ENCODE measurements at regions not wholly inside any gene's neighbourhood (a gene's known extent, or its start where the extent isn't known, plus 50 kb on each side); places are given as distances from the start of the nearest gene placed in this dataset.

DNA sequence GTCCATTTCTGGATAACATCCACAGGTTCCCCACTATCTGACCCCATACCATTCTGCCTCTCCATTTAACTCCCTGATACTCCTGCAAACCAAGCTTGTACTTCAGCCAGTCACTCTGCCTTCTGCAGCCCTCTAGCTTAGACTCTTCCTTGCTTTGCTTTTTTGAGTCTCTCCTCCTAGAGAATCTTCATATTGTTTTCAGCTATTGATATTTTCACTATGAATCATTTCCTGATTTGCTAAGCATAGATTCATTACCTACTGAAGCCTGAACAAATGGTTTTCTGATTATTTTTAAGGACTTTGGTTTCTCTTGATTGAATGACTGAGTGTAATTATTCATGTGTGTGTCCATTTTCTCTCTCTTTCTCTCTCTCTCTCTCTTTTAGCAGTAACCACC, 2102.3 kb upstream of the CELF4 start:
- no peak for DNase-seq (ENCODE audit: low read depth)

DNA sequence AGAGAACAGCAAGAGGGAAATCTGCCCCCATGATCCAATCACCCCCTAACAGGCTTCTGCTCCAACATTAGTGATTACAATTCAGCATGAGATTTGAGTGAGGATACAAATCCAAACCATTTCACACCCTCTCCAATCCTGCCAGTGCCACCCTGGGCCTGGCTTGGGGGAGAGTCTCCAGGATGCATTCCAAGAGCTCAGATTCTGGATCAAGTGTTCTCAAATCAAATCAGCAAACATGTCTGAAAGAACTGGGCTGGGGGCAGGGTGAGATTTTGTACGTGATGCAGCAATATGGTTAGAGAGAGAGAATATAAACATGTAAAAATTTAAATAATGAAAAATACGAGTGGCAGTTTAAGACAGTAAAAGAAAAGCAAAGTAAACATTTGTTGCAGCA, 2100.9 kb upstream of the CELF4 start:
- DNase-seq (ENCODE audit: low read depth): no peak

DNA sequence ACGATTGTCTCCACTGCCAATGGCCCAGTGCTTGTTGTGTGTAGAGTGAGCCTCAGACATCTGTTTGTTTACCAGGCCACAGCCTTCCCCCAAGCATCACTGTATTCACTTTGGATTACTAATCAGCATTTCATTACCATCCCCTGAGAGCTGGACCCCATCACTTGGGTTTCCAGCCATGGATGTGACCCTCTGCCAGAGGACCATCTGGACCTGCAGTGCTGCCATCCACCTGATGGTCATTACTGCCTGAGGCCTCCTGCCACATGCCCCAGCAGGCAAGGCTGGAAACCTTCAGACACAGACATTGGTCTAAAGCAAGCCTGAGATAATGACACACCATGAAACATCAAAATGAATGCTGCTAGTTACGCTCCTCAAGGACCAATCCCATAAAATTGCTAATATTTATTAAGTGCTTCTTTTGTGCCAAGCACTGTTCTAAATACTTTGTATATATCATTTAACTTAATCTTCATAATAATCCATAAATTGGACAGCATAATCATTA, 2096.3 kb upstream of the CELF4 start:
- no peak for DNase-seq (ENCODE audit: low read depth)

DNA sequence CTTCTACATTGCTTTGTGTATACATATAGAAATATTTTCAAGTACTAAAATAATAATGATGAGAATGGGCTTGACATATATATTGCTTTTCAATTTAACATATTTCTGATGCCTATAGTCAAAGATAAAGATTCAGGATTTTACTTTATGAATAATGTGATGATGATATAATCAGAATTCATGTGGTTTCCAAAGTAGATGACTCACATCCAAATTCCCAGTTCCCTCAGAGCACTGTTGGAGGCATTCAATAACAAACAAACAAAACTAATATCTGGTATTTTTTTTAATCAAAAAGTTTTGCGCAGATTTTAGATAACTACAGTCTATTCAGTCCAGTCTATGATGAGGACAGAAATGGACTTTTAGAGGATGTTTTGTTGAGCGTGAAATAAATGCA, 2094.5 kb upstream of the CELF4 start:
- DNase-seq (ENCODE audit: low read depth): no peak

DNA sequence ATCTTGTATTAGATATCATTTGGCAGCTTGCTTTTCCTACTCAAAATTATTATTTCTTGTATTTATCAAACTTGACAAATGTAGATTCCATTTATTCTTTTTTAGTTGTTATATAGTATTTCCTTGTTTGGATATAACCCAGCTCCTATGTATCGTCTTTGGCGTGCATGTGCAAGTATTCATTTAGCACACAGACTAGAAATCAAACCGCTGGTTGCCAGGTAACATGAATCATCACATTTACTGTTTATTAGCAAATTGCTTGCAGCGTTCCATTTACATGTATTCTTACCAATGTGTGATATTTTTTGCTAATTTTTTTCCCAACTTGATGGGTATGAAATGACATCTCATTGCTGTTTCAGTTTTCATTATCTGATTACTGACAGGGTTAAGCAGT, 2089.7 kb upstream of the CELF4 start:
- DNase-seq (ENCODE audit: low read depth): no peak

DNA sequence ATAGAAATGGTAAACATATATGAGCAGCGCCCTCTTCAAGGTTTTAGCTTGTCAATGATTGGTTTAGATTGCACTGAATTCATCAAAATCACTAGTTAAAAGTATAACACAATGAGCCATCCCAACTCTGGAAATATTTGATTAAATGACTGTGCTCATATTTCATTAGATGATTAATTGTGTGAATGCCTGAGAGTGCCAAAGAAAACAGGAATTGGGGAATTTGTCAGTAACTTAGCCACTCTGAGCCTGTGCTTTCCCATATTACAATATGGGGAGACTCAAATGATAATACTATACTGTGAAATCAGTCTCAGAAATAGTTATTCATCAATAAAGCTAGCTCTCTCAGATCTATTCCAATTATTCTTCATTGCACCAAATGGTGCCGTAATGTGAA, 2087.6 kb upstream of the CELF4 start:
- DNase-seq (ENCODE audit: low read depth): no peak

DNA sequence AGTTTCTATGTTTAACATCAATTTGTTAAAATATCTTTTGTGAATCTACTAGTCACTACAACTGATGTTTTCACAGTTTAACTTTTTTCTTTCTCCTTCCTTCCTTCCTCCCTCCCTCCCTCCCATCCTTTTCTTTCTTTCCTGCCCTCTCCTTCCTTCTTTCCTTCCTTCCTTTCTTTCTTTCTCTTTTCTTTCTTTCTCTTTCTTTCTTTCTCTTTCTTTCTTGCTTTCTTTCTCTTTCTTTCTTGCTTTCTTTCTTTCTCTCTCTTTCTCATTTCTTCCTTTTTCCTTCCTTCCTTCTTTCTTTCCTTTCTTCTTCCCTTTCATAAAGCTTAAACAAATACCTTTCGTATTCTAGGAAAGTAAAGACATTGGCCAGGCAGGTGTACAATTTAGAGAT, 2083.0 kb upstream of the CELF4 start:
- DNase-seq (ENCODE audit: low read depth): no peak

DNA sequence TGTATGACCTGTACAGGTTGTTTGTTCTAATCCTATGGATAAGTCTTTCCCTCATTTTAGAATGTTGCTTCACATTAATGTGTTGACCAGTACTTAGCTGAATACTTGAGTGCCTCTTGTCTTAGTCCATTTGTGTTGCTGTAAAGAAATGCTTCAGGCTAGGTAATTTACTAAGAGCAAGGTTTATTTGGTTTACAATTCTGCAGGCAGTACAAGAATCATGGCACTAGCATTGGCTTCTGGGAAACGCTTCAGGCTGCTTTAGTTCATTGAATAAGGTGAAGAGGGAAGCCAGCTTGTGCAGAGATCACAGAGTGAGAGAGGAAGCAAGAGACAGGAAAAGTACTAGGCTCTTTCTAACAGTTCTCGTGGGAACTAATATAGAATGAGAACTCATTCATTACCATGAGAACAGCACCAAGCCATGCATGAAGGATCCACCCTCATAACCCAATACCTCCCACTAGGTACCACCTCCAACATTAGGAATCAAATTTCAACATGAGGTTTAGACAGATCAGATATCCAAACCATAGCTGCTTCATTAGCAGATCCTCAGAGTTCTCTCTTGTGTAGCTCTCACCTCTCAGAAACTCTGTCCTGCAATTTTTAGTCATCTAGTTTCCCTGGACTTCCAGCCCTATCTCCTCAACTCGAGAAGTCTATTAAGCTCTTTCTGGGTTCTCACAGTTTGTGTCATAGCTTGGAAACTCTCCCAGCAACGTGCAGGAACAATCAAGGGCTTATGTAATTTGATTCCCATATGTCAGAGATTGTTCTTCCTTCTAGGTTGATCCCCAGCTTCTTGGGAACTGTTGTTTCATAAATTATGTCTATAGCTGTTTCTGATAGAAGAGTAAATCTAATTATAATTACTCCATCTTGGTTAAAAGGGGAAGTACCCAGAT, 2082.3 kb upstream of the CELF4 start:
- no peak for DNase-seq (ENCODE audit: low read depth)

DNA sequence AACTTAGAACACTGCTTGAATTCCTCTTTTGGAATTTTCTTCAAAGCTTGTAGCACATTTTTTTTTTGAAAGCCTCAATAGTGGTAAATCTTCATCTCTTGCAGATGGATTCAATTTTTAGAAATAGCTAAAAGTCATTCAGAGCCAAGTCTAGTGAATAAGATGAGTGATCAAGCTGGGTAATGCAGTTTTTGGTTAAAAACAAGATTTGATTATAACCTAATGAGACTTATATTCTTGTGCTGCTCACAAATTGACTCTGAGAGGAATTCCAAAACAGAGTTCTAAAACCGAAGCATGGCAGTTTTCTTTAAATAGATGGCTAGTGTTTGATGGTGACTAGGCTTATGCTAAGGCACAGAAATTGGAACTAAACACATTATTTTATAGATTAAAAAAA, 2072.6 kb upstream of the CELF4 start:
- DNase-seq (ENCODE audit: low read depth): no peak

DNA sequence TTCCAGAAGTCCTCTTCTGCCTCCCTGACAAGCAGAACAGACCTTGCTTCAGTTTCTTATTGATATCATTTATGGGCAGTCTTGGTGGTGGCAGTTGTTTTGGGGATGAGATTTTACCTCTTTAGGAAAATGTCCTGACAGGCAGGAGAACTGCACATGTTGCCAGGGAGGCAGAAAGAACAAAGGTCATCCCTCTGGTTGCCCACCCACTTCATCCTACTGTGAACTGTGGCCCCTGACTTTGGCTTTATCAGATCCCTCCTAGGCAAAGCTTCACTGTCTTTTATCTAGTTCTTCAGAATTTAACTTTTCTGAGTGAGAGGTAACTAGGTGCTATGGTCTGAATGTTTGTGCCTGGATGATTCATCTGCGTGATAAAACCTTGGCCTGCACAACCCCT, 2071.3 kb upstream of the CELF4 start:
- DNase-seq (ENCODE audit: low read depth): no peak

DNA sequence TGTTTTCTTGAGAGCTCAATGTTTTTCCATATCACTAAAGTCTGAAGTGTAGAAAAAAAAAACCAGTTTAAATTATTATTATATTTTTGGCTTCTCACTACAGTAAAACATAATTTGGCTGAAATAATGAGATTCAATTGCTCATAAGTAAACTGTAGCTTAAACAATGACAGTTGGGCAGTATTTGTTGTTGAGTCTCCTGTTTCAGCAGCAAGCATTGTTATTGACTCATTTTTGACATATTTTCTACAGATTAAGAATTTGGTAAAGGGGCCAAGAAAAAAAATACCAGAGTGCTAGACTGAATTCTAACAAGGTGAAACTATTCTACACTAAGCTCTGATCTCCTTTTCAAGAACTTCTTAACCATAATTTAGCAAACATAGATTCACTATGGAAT, 2070.4 kb upstream of the CELF4 start:
- DNase-seq (ENCODE audit: low read depth): no peak

DNA sequence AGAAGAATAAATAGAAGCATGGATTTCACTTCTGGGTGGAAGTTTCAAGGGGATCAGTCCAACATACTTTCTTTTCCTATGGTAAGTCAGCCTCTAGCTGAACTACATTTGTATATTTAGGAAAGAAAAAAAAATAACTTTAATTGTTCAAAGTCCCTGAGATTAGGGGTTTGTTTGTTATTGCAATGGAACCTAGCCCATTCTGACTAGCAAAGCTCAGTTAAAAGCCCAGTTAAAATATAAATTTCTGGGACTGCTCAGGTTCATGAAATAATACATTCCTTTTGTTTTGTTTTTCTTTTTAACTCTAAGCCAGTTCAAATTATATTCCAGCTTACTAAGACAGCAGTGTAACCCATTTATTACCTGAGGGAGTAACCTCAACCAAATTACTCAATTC, 2069.6 kb upstream of the CELF4 start:
- no peak for DNase-seq (ENCODE audit: low read depth)

DNA sequence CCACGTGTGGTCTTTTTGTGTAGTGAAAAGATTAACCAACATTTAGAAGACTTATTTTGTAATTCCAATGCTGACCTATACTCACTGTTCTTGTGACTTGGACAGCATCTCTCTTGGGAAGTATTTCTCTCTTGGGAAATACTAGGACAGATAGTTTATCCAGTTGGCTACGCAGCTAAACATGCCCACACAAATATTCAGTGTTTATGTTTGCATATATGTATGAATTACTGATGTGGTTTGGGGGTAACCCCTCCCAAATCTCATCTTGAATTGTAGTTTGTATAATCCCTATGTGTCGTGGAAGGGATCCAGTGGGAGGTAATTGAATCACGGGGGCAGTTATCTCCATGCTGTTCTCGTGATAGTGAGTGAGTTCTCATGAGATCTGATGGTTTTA, 2062.3 kb upstream of the CELF4 start:
- DNase-seq (ENCODE audit: low read depth): no peak

DNA sequence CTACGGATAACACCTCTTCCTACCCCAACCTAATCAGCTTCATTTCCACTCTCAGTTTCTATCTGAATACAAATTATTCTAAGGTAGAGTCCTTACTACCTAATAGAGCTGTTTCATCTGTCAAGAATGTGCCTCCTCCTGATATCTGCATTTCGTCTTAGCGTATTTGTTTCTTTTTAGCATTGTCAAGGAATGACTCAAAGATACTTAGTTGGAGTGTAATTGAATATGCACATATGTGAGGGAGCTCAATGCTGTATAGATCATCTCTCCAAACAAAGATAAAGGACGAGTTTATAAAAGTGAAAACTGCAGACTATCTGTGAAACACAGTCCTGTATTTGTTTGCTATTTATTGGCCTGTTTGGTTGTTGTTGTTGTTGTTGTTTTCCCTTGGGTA, 2059.4 kb upstream of the CELF4 start:
- DNase-seq (ENCODE audit: low read depth): no peak

DNA sequence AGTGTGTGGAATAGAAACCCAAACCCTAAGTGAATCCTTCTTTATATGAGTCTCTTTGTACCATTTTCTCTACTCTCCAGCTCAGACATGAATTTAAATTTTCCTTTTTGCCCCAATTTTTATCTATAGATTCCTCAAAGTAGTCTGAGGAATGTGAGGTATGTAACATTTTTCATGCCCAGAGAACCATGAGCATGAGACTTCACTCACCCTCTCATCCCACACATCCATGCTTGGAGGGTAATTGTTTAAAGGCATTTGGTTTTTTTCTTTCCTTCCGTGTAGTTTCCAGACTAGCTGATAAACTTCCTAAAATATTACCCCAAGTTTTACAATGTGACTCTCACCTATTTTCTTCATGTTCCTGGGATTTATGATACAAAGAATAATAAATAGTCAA, 2056.8 kb upstream of the CELF4 start:
- DNase-seq (ENCODE audit: low read depth): no peak

DNA sequence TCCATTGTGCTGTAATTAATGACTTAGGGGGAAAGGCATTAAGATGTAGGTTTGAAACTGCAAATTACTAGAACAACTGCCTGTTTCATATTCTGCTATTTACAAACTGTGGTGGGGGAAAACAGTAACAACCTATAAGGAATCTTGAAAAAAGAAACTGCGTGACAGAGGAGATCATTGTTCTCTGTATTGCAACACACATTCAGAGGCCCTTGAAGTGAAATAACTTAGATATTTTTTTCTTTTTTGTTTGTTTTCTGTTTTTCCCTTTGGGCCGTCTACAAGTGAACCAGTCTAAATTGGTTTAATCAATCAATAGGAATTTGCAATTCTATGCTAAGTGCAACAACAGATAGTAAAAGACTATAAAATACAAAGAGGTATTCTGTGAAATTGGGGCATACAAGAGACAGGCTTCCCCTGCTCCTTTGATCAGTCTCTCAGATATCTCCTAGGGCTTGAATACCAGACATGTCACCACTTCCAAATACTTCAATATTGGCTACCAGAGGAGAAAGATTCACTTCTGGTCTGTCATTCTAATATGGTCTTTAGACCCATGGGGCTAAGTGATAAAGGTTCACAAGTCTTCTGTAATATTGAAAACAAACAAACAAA, 2055.1 kb upstream of the CELF4 start:
- no peak for DNase-seq (ENCODE audit: low read depth)

DNA sequence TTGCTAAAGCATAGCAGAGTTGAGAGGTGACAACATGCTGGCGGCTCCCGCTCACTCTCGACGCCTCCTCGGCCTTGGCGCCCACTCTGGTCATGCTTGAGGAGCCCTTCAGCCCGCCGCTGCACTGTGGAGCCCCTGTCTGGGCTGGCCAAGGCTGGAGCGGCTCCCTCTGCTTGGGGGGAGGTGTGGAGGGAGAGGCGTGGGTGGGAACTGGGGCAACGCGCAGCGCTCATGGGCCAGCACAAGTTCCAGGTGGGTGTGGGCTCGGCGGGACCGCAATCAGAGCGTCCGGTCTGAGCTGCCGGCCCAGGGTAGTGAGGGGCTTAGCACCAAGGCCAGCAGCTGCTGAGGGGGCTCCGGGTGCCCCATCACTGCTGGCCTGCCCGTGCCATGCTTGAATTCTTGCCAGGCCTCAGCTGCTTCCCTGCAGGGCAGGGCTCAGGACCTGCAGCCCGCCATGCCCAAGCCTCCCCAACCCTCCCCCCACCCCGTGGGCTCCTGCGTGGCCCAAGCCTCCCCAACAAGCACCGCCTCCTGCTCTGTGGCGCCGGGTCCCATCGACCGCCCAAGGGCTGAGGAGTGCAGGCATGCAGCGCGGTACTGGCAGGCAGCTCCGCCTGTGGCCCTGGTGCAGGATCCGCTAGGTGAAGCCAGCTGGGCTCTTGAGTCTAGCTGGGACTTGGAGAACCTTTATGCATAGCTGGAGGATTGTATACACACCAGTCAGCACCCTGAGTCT, 2052.8 kb upstream of the CELF4 start:
- DNase-seq (ENCODE audit: low read depth): no peak

DNA sequence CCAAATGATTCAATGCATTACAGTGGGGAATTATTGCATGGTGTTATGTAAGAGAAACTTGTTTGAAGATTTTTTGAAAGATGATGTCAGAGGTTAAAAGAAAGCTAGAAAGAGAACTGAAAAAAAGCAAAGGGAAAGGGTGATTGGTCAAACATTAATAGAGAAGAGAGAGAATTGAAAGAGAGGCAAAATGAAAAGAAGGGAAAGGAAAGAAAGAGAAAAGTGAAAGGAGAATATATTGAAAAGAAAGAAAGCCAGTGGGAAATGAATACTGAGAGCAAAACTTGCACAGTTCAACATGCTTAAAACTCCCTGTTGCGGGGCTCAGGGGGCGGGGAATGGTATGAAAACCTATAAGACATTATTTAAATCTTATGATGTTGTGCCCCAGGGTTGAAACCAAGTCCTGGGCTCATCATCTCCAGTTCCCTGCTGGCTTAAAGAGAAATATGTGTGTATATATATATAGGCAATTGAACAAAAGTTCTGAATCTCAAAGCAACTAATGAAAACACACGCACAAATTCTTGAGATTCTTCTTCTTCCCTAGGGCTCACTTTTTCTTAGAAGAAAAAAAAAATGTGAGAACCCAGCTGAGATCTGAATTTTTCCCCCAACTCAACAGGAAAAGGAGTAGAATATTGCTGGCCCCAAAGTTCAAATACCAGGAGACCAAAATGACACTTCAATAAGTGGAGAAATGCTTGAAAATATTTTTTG, 2045.9 kb upstream of the CELF4 start:
- DNase-seq (ENCODE audit: low read depth): no peak

DNA sequence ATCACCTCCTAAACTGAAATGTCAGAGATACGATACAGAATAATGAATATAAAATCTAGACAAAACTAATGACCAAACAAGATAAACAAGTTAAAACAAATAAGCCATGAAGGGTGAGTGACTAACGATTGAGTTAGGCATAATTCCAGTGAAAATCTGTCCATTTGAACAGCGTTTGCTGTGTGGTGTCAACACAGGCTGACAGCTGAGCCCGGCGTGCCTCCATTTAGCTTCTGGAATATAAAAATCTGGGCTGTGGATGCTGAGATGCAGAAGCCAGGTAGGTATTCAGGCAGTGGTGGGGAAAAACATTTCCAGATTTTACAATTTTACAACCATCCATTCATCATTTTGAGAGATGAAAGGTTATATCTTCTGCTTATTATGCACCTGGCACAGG, 2041.4 kb upstream of the CELF4 start:
- no peak for DNase-seq (ENCODE audit: low read depth)

DNA sequence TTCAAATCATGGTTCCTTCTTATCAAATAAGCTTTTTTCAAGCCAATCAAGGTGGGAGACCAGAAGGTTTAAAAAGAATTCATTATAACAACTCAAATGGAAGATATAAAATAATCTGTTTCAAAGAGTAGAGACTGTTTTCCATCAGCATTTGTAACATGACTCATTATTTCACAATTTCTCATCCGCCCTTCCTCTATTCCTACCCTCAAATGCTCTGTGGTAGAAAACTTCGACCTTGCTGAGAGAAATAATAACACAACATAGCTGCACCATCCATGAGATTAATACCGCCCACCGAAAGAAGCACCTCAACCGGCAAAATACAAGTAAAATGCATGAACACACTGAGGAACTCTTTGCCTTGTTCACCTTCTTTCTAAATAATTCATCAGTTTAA, 2039.2 kb upstream of the CELF4 start:
- DNase-seq (ENCODE audit: low read depth): no peak

DNA sequence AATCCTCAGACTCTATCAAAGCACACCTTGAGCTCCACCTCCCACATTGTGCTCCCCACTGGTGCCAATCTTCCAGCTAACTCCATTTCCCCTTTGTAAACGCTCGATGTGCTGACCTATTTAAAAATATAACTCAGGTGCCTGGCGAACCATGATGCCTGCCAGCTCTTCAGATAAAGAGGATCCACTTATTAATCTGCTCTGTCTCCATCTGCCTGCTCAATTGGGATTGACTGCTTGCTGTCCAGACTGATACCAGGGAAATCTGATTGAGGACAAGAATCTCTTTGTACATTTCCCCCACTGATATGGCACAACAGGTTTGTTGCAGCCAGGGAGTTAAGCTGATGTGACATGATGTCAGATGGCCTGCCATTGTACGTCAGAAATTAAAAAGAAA, 2036.5 kb upstream of the CELF4 start:
- no peak for DNase-seq (ENCODE audit: low read depth)

DNA sequence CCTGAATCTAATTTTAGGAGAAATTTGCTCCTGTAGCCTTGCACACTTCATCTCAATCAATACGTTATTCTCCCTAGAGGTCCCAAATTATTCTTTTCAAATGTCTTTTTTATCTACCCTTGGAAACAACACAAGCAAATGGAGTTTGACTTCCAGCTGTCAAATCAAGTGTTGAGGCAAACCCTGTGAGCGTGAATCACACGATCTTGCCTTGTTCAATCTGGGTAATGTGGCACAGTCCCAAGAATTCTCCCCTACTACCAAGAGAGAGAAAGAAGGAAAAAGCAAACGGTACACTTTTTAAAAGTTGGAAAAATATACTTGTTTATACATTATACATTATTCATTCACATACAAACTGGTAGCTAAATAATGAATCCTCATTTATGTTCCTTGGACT, 2035.3 kb upstream of the CELF4 start:
- no peak for DNase-seq (ENCODE audit: low read depth)
